NCI-H510A treated with DMSO at 0.1 percent for 48 hours (cell line): ENCODE measurements at regions not wholly inside any gene's neighbourhood (a gene's known extent, or its start where the extent isn't known, plus 50 kb on each side); places are given as distances from the start of the nearest gene placed in this dataset.
"Not testable (repeated sequence)": the region's sequence is repeated elsewhere in the genome, so short reads cannot be mapped to it uniquely, and the experiment has no call there.

ENCODE experiments used
- DNase-seq: peaks from one replicate; lab custom pipeline; 2025; lab: John Stamatoyannopoulos, UW

DNA sequence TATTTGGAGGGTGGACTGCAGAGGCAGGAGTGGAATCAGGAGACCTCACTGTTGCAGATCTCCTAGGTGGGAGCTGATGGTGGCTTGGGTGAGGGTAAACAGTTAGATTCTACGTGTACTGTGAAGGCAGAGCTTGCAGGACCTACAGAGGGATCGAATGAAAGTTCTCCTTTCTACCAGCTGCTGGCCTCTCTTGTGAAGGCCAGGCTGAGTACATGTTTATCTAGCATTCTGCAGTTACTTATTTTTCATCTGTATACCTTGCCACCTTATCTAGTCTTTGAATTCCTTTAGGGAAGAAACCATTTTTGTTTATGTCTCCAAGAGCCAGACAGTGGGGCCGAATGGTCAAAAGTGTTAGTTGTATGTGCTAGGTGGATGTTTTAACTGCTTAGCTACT lies 57.6 kb downstream of the PTTG1 start:
- no peak for DNase-seq

DNA sequence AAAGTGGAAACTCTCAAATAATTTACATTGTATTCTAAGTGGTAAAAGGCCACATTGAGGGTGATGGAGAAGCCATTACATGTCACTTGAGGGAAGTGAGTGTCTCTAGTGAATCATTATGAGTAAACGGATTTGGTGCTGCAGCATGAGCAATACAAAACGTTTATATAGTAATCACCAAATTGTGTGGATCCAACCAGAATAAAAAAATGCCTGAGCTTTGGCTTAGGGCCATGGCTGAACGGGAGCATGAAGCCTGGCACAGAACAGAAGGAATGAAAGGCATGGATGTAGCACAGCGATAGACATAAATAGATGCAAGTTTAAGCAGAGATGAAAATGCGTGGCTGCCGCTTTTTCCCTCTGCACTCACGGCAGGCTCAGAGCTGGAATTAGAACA lies 58.3 kb downstream of the PTTG1 start:
- DNase-seq: no peak

DNA sequence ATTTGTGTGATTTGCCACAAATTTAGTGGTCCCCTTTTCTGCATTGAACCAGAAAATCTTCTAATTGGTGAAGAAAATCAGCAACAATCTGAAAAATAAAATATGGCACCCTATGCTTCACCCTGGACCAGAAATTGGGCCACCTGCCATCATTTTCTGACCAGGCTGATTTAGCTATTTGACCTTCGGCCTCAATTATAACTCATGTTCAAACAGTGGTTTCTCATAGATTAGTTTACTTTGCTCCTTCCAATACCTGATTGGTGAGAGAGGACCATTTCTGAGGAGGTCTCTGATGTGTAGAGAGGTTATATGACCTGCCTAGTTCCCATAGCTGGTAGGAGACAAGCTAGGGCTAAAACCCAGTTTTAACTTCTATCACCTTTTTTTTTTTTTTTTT lies 59.0 kb downstream of the PTTG1 start:
- DNase-seq: no peak

DNA sequence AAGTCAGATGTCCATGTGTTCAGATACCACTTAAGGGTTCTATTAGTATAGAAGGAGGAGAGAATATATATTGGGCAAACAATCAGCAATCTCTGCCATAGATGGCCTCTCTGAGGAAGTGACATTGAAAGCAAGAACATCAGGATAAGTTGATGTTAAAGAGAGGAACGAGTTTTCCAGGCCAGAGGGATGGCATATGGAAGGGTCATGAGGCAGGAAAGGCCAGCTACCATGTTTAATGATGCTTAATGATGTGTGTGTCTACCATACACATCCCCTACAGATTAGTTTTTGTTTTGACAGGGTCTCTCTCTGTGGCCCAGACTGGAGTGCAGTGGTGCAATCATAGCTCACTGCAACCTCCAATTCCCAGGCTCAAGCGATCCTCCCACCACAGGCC lies 63.0 kb downstream of the PTTG1 start:
- DNase-seq: no peak

DNA sequence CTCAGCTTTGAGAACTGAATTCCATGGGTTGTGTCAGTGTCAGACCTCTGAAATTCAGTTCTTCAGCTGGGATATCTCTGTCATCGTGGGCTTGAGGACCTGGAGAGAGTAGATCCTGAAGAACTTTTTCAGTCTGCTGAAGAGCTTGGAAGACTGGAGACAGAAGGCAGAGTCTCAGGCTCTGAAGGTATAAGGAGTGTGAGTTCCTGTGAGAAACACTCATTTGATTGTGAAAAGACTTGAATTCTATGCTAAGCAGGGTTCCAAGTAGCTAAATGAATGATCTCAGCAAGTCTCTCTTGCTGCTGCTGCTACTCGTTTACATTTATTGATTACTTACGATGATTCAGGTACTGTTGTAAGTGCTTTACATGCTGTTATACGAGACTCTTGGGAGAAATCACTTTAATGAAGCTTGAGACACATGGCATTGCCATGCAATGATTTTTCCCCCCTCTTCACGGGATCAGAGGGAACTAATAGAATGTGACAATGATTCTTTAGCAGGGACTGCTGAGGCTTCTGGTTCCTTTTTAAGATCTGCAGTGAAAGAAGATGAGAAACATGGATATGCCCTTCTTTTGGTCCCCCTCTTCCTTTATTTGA lies 63.8 kb downstream of the PTTG1 start:
- DNase-seq: no peak

DNA sequence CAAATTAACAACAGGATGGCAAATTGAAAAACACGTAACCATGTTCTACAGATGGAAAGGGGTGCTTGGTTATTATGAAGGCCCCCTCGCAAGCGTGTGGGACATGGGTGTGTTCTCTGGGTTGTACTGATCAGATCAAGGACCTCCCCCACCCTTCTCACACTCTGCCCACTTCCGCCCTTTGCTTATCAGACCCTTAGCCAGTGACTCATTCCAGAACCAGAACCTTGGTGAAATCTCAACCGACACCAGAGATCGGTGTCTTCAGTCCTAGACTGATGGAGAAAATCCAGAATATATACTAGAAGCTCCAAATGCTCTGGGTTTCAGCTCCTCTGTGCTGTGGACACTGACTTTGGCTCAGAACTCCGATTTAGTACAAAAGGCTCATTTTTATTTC lies 64.9 kb downstream of the PTTG1 start:
- no peak for DNase-seq

DNA sequence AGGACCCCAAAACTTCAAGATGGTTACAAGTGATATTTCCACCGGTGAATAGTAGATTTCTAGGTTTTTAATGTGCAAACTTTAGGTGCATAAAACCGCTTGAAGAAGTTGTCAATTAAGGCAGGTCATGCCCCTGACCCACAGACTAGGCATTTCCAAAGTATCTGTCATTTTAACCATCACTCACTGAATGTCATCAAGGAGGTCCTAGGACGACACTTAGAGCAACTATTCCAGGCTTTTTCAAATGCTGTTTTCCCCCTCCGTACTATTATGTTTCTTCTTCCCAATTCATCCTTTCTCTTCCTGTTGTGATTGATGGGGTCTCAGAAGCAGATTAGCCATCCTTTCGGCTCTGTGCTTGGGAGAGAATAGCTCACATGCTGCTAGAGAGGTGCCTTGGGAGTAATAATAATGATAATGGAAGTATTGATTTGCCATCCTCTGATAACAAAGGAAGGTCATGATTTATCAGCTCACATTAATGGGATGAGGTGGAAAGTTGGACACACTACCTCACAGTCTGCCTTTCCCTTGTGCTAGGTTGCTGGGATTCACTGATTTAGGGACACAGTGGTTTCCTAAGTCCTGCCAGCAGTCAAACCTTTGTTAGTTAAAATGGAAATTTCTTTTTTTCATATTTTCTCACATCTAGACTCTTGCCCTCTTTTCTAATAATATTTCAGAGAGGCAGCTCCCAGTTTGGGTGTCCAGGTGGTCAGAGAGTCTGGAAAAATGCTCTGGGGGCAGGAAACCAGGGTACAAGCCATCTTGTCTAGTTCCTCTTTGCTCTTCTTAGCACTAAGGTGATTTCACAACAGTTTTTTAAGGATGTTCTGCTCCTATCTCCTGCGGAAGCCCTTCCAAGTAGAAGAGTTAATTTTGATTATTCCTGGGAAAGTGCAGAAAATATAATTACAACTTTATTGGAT lies 67.0 kb downstream of the PTTG1 start:
- DNase-seq: no peak

DNA sequence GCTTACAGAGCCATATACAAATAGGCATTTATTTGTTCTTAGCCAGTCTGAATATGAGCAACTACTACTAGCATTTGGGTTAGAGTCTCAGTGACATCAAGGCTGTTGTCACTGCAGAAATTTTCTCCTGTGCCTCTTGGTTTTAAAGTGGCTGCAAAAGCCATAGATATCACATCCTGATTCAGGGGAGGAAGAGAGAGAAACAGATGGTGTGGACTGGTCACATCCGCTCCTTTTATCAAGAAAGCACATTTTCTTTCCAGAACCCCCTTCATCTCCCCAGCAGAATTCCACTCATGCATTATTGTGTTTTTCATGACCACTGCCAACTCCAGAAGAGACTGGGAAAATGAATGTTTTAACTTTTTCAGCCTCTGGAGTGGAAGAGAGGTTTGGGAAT lies 69.8 kb downstream of the PTTG1 start:
- DNase-seq: no peak

DNA sequence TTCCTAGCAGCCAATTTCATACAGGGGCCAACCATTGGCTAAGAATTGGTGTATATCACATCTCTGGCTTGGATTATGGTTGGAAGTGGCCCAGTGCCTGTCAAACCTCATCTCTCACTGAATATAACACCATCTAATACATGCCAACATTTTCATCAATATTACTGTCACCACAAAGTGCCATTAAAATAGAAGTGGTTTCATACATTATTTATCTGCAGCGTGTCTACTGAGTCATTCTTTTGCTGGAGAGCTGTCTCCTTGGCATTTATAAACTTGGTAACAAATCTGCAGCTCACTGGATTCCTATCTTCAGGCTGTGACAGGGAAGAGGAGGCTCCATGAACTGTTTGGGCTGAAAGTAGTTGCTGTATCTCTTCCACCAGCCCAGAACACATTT lies 70.9 kb downstream of the PTTG1 start:
- no peak for DNase-seq

DNA sequence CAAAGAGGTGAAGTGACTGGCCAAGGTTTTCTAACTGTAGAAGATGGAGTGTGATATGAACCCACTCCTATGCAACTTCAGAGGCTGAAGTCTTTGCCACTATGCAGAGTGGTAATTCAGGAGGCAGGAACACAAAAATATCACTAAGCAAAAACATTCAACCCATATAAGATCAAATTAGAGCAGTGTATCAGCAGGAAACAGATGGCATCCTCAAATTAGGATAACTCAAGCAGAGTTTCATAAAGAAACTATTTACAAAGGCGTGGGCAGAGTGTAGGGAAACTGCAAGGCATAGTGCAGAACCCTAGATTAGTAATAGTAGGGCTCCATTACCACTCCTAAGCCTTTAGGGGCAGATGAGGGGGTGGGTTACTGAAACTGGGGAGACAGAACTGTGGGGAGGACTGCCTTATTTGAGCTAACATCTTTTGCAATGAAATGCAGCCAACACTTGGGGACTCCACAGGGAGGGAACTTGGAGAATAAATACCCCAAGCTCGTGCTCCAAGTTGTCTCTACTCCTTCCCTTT lies 72.2 kb downstream of the PTTG1 start:
- DNase-seq: no peak

DNA sequence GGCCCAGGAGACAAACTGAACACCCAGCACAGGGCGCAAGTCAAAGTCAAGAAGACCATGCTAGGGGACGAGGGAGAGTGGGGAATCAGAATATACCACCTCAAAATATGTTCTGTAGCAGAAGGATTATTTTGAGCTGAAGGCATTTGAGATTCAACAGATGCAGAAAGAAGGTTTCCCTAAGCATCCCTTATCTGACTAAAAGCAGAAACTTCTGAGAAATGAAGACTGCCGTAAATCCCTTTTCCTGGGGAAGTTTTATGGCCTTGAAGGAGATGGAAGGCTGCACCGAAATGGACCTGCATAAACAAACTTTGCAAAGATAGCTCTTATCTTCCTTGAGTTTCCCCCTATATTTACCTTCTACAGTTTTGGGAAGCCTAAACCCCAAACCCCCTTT lies 72.8 kb downstream of the PTTG1 start:
- no peak for DNase-seq

DNA sequence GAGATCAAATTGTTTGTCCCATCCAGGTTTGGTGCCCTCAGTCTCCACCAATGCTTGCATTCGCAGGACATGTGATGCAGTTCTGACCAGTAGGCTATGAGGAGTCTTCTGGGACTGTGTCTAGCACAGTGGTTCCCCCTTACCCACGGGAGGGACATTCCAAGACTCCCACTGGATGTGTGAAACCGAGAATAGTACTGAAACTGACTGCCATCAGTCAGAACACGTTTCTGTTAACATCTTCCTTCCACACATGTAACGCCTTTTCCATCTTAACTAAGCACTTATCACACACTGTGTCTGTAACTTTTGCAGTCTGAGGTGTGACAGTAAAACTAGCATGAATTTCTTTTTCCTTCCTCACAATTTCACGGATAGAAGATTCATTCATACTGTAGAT lies 74.7 kb downstream of the PTTG1 start:
- no peak for DNase-seq

DNA sequence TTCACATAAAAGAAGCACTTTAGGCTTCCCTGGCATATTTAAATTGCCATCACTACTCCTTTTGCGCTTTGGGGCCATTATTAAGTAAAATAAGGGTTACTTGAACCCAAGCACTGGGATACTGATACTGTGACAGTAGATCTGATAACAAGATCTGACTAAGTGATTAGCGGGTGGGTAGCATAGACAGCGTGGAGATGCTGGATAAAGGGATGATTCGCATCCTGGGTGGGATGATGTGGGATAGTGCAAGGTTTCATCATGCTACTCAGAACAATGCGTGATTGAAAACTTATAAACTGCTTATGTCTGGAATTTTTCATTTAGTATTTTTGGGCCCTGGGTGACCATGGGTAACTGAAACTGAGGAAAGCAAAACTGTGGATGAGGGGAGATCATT lies 75.1 kb downstream of the PTTG1 start:
- no peak for DNase-seq

DNA sequence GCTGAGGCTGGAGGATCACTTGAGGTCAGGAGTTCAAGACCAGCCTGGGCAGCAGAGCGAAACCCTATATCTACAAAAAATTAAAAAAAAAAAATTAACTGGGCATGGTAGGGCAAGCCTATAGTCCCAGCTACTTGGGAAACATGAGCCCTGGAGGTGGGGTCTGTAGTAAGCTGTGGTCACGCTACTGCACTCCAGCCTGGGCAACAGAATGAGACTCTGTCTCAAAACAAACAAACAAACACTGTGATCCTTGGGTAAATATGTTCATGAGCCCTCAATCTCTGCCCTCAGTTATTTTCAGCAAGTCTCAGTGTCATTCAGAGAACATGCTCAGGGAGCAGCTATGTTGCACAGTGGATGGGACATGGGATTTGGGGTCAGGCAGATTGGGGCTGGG lies 76.2 kb downstream of the PTTG1 start:
- no peak for DNase-seq

DNA sequence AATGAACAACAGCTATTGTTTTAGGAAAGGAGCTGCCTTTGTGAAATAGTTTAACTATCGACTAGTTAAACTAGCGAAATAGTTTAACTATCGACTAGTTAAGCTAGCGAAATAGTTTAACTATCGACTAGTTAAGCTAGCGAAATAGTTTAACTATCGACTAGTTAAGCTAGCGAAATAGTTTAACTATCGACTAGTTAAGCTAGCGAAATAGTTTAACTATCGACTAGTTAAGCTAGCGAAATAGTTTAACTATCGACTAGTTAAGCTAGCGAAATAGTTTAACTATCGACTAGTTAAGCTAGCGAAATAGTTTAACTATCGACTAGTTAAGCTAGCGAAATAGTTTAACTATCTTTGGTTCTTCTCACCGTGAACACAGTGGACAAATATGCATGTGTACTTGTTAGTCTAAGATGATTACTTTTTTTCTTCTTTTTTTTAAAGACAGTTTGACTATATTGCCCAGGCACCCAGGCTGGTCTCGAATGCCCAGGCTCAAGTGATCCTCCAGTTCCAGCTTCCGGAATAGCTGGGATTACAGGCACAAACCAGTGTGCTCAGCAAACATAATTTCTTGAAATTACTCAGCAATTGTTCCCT lies 76.9 kb downstream of the PTTG1 start:
- DNase-seq: not testable (repeated sequence)

DNA sequence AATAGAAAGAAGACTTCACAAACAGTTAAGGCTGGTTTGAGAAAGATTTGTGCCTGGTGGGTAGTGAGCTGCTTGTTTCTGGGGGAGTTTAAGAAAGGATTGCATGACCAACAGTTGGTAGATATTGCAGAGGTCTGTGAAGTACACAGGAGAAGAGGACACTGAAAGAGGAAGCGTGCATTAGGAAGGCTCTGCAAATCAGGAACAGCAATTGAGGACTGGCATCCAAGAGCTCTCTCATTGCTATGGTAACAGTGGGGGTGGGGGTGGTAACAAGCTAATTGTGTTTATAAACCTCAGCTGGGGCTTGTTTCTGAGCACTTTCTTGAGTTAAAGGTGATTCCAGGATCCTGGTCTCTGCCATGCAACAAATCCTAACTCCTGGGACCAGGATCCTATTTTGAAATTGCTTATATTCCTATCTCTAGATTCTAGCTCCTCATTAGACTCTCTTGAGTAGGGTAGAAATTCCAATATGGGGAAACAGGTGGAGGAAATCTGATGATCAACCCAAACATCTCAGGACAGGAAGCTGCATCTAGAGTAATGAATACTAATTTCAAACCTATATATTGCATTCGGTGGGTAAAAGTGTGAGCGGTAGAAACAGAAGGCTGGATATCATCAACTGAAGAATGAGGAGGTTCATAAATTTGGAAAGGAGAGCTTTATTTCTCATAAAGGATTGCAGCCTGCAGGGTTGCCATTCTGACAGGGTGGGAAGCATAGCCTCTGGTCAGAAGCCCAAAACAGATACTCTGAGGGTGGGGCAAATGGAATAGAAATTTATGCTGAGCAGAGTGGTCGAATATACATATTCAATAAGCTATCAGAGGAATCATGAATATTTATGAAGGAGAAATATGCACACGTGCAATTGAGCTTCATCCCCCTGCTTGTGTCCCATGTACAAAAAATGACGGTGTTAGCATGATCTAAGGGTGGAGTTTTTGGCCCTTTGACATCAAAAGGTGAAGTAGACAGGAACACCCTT lies 79.4 kb downstream of the PTTG1 start:
- DNase-seq: no peak

DNA sequence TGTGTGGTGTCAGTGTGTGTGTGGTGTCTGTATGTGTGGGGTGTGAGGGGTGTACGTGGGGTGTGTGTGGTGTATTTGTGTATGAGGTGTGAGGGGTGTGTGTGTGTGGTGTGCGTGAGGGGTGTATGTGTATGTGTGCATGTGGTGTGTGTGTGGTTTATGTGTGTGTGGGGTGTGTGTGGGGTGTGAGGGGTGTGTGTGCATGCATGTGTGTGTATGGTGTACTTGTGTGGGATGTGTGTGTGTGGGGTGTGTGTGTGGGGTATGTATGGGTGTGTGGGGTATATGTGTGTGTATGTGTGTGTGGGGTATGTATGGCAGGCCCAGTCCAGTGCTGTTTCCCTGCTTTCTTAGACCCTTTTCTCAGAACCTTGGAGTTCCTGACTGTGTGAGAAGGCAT lies 83.3 kb downstream of the PTTG1 start:
- DNase-seq: no peak

DNA sequence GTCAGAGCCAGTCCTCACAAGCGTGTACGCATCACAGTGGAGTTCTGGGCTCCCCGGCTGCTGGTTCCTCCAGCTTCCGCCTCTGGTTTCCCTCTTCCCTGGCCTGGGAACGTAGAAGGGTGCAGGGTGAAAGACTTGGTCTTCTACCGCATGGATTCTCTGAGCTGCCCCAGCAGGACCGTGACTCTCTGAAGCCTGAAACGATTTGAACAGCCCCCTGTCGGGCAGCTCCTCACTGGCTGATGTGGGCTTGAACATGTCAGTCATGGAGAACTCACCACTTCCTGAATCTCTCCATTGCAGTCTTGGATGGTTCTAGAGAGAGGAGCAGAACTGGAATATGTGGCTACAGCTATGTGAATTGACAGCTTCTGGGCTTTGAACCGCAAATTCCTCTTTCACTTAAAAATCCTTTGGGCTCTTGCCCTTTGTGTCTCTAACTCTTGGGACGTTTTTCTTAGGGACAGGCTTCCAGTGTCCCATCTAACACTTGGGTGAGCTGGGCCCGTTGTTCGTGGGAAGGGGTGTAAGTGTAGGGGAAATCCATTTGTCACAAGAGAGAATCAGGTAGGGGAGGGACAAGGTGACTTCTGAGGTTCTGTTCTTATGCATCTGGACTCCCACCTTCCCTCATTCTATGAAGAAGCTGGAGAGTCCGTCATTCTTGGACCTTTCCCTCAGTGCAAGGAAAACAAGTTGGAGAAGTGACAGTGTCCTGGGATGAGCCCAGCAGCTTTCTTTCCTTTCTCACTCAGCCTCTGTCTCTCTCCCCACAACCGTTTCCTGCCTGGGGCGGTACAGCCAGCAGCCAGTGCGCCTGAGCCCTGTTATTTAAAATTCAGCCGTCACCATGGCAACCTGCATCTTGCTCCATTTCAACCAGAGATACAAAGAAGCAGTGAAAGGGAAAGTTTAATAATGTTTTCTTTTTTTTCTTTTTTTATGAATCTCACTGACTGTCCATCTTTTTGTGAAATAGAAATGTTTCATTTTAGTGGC lies 84.7 kb downstream of the PTTG1 start:
- no peak for DNase-seq

DNA sequence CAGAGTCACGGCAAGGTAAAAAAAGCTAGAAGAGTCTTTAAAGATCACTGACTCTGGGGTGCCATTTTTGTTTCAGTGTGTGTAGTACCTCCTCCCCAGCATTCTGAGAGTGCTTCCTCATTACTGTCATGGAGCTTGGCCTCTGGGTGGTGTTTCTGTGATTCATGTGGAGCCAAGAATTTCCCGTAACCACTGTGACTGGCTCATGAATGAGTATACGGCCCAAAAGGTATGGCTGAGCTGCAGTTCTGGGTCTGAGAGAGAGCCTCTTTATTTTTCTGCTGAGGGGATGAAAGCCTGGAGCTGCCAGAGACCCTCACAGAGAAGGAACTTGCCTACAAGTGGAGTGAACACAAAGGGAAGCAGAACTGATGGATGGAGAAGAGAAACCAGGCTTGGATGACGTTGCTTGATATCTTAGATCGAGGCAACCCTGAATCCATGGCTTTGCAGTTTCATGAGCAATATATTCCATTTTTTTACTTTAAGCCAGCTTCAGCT lies 85.6 kb downstream of the PTTG1 start:
- no peak for DNase-seq

DNA sequence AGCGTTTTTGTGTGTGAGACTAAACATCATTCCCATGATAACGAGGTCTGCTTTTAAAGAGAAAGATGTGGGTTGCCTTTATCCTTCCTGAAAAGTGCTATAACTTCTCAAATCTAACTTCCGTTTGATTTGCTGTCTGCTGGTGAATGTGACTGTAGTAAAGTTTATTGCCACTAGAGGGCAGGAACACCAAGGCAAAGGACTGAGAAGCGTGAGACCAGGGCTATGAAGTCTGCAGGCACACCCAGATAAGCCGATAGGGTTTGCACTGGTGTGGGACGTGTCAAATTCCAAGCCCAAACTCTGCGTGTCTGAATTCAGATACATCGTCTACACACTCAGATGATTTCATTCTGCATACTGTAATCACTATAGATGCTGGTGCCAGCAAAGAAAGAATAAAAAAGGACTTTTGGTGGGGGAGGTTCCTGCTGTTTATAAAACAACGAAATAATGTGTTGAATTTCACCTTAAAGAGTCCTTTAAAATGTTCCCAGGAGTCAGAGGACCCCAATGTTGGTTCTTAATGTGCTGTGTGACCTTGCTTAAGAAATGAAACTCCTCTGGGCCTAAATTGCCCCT lies 87.2 kb downstream of the PTTG1 start:
- peak; percentile 70 for DNase-seq
